ENCODE measurements at regions not wholly inside any gene's neighbourhood (a gene's known extent, or its start where the extent isn't known, plus 50 kb on each side); places are given as distances from the start of the nearest gene placed in this dataset.
"Not testable (repeated sequence)": the region's sequence is repeated elsewhere in the genome, so short reads cannot be mapped to it uniquely, and the experiment has no call there.

GRCh38 chr18:21928925-21929324 is 188.3 kb downstream of the MIB1 start:
- no peak for ATAC-seq
- Mint-ChIP-seq H3K9me3 (no peaks in the 10 kb centered on the region), H3K36me3 (no peaks in the 10 kb centered on the region), H3K4me1 (no peaks in the 10 kb centered on the region), H3K4me3 (no peak overlapping the region), H3K27me3 (peaks cover 9% of the 10 kb centered on the region), H3K27ac (no peak overlapping the region)

- Mint-ChIP-seq H3K27me3 (peaks cover 9% of the 10 kb centered on the region), H3K9me3 (no peaks in the 10 kb centered on the region), H3K4me1 (no peaks in the 10 kb centered on the region), H3K36me3 (no peaks in the 10 kb centered on the region), H3K27ac (no peak overlapping the region), H3K4me3 (no peak overlapping the region)
- ATAC-seq, result no peak
These were observed 189.6 kb downstream of the MIB1 start for GRCh38 chr18:21930177-21930576.

GRCh38 chr18:21933931-21934765 is 193.6 kb downstream of the MIB1 start:
- ATAC-seq, result no peak
- no peaks in the 10 kb centered on the region for H3K9me3 Mint-ChIP-seq
- H3K27ac Mint-ChIP-seq, result no peak overlapping the region
- H3K27me3 Mint-ChIP-seq, result peaks cover 8% of the 10 kb centered on the region
- no peak overlapping the region for H3K4me3 Mint-ChIP-seq
- H3K4me1 Mint-ChIP-seq, result no peaks in the 10 kb centered on the region
- H3K36me3 Mint-ChIP-seq, result no peaks in the 10 kb centered on the region

- Mint-ChIP-seq H3K36me3 (no peaks in the 10 kb centered on the region), H3K4me1 (no peaks in the 10 kb centered on the region), H3K4me3 (no peak overlapping the region), H3K9me3 (no peaks in the 10 kb centered on the region), H3K27me3 (peaks cover 8% of the 10 kb centered on the region), H3K27ac (no peak overlapping the region)
- ATAC-seq, result no peak
These were observed 194.1 kb downstream of the MIB1 start for GRCh38 chr18:21934766-21935015.

GRCh38 chr18:21943456-21943855 is 202.9 kb downstream of the MIB1 start:
- Mint-ChIP-seq H3K4me3 (no peak overlapping the region), H3K9me3 (no peaks in the 10 kb centered on the region), H3K27me3 (no peaks in the 10 kb centered on the region), H3K36me3 (no peaks in the 10 kb centered on the region), H3K27ac (no peak overlapping the region), H3K4me1 (no peaks in the 10 kb centered on the region)
- no peak for ATAC-seq

- Mint-ChIP-seq H3K4me3 (no peak overlapping the region), H3K9me3 (peaks cover 4% of the 10 kb centered on the region), H3K4me1 (no peaks in the 10 kb centered on the region), H3K36me3 (no peaks in the 10 kb centered on the region), H3K27me3 (peaks cover 29% of the 10 kb centered on the region), H3K27ac (no peak overlapping the region)
- no peak for ATAC-seq
These were observed 208.9 kb downstream of the MIB1 start for GRCh38 chr18:21949326-21950015.

- no peaks in the 10 kb centered on the region for H3K4me1 Mint-ChIP-seq
- H3K27me3 Mint-ChIP-seq, result peaks cover 25% of the 10 kb centered on the region
- ATAC-seq, result peak; percentile 85
- no peaks in the 10 kb centered on the region for H3K36me3 Mint-ChIP-seq
- no peak overlapping the region for H3K27ac Mint-ChIP-seq
- no peak overlapping the region for H3K4me3 Mint-ChIP-seq
- H3K9me3 Mint-ChIP-seq, result peaks cover 4% of the 10 kb centered on the region
These were observed 213.4 kb upstream of the GATA6 start for GRCh38 chr18:21955757-21956652.

GRCh38 chr18:21958263-21958662 is 211.1 kb upstream of the GATA6 start:
- H3K4me1 Mint-ChIP-seq, result no peaks in the 10 kb centered on the region
- no peaks in the 10 kb centered on the region for H3K36me3 Mint-ChIP-seq
- ATAC-seq, result no peak
- H3K4me3 Mint-ChIP-seq, result no peak overlapping the region
- peaks cover 10% of the 10 kb centered on the region for H3K27me3 Mint-ChIP-seq
- no peaks in the 10 kb centered on the region for H3K9me3 Mint-ChIP-seq
- H3K27ac Mint-ChIP-seq, result no peak overlapping the region

GRCh38 chr18:21958707-21959450 is 210.5 kb upstream of the GATA6 start:
- Mint-ChIP-seq H3K36me3 (no peaks in the 10 kb centered on the region), H3K4me1 (no peaks in the 10 kb centered on the region), H3K27ac (no peak overlapping the region), H3K4me3 (no peak overlapping the region), H3K27me3 (peaks cover 10% of the 10 kb centered on the region), H3K9me3 (no peaks in the 10 kb centered on the region)
- ATAC-seq, result no peak

GRCh38 chr18:21960189-21960588 is 209.2 kb upstream of the GATA6 start:
- Mint-ChIP-seq H3K27me3 (peaks cover 10% of the 10 kb centered on the region), H3K4me1 (no peaks in the 10 kb centered on the region), H3K27ac (no peak overlapping the region), H3K9me3 (no peaks in the 10 kb centered on the region), H3K36me3 (no peaks in the 10 kb centered on the region), H3K4me3 (no peak overlapping the region)
- ATAC-seq, result no peak

GRCh38 chr18:21963336-21963735 is 206.1 kb upstream of the GATA6 start:
- H3K36me3 Mint-ChIP-seq, result no peaks in the 10 kb centered on the region
- H3K4me3 Mint-ChIP-seq, result no peak overlapping the region
- H3K27ac Mint-ChIP-seq, result no peak overlapping the region
- H3K9me3 Mint-ChIP-seq, result no peaks in the 10 kb centered on the region
- ATAC-seq, result no peak
- no peaks in the 10 kb centered on the region for H3K27me3 Mint-ChIP-seq
- no peaks in the 10 kb centered on the region for H3K4me1 Mint-ChIP-seq

GRCh38 chr18:21968338-21968737 is 201.1 kb upstream of the GATA6 start:
- Mint-ChIP-seq H3K27ac (no peak overlapping the region), H3K4me3 (no peak overlapping the region), H3K36me3 (no peaks in the 10 kb centered on the region), H3K4me1 (no peaks in the 10 kb centered on the region), H3K27me3 (no peaks in the 10 kb centered on the region), H3K9me3 (no peaks in the 10 kb centered on the region)
- ATAC-seq, result no peak

GRCh38 chr18:21972281-21972680 is 197.1 kb upstream of the GATA6 start:
- ATAC-seq, result no peak
- no peak overlapping the region for H3K27ac Mint-ChIP-seq
- no peaks in the 10 kb centered on the region for H3K36me3 Mint-ChIP-seq
- H3K27me3 Mint-ChIP-seq, result no peaks in the 10 kb centered on the region
- no peaks in the 10 kb centered on the region for H3K9me3 Mint-ChIP-seq
- no peak overlapping the region for H3K4me3 Mint-ChIP-seq
- no peaks in the 10 kb centered on the region for H3K4me1 Mint-ChIP-seq

GRCh38 chr18:21975954-21976353 is 193.4 kb upstream of the GATA6 start:
- not testable (repeated sequence) for H3K36me3 Mint-ChIP-seq, H3K4me3 Mint-ChIP-seq, H3K27me3 Mint-ChIP-seq, H3K4me1 Mint-ChIP-seq, H3K9me3 Mint-ChIP-seq, H3K27ac Mint-ChIP-seq, ATAC-seq

- Mint-ChIP-seq H3K27me3 (no peaks in the 10 kb centered on the region), H3K4me1 (no peaks in the 10 kb centered on the region), H3K9me3 (no peaks in the 10 kb centered on the region), H3K4me3 (no peak overlapping the region), H3K36me3 (no peaks in the 10 kb centered on the region), H3K27ac (no peak overlapping the region)
- ATAC-seq, result no peak
These were observed 190.7 kb upstream of the GATA6 start for GRCh38 chr18:21978546-21979170.

Data from stimulated activated memory B cell treated with anti-CD40 and anti-IgM and Interleukin-4, amounts not matched to agents 10 μg/mL and 1 μg/mL and 100 μg/mL, for 72 hours (primary cell).